ENCODE measurements at regions not wholly inside any gene's neighbourhood (a gene's known extent, or its start where the extent isn't known, plus 50 kb on each side); places are given as distances from the start of the nearest gene placed in this dataset.

GRCh38 chr3:113354307-113354706 is 87.0 kb downstream of the CFAP44 start:
- TF ChIP-seq JUND (IDR thresholded peaks at IDR 0.05; ENCODE audit: low read length) (no peak), CEBPB (IDR thresholded peaks at IDR 0.05; ENCODE audit: low read depth, low read length) (no peak), TEAD4 (IDR thresholded peaks at IDR 0.05; ENCODE audit: low read depth, low read length) (no peak), EP300 (IDR thresholded peaks at IDR 0.05; ENCODE audit: borderline replicate concordance in 1 of 2, low read depth in 2 of 2, low read length in 2 of 2) (no peak), ZNF274 (IDR thresholded peaks at IDR 0.05; ENCODE audit: borderline replicate concordance, extremely low read depth, low read length) (no peak), CTCF (IDR thresholded peaks at IDR 0.05; ENCODE audit: control extremely low read depth in 1 of 3, insufficient read depth in 1 of 3, low read depth in 1 of 3, low read length in 3 of 3) (no peak), EZH2 (IDR thresholded peaks at IDR 0.05; ENCODE audit: low read depth, low read length, severe bottlenecking) (no peak), GTF2F1 (IDR thresholded peaks at IDR 0.05; ENCODE audit: borderline replicate concordance, low read depth, low read length) (no peak), CHD2 (IDR thresholded peaks at IDR 0.05; ENCODE audit: low read length) (no peak), FOSL1 (IDR thresholded peaks at IDR 0.05; ENCODE audit: insufficient read depth, low read depth, low read length) (no peak)
